ENCODE measurements at regions not wholly inside any gene's neighbourhood (a gene's known extent, or its start where the extent isn't known, plus 50 kb on each side); places are given as distances from the start of the nearest gene placed in this dataset.

- TF ChIP-seq, protein P1, sequence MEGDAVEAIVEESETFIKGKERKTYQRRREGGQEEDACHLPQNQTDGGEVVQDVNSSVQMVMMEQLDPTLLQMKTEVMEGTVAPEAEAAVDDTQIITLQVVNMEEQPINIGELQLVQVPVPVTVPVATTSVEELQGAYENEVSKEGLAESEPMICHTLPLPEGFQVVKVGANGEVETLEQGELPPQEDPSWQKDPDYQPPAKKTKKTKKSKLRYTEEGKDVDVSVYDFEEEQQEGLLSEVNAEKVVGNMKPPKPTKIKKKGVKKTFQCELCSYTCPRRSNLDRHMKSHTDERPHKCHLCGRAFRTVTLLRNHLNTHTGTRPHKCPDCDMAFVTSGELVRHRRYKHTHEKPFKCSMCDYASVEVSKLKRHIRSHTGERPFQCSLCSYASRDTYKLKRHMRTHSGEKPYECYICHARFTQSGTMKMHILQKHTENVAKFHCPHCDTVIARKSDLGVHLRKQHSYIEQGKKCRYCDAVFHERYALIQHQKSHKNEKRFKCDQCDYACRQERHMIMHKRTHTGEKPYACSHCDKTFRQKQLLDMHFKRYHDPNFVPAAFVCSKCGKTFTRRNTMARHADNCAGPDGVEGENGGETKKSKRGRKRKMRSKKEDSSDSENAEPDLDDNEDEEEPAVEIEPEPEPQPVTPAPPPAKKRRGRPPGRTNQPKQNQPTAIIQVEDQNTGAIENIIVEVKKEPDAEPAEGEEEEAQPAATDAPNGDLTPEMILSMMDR (IDR thresholded peaks at IDR 0.05), result no peak
- TF ChIP-seq POLR2A (IDR thresholded peaks at IDR 0.05), result no peak
Measured at GRCh38 chr15:93780073-93780472, 451.3 kb upstream of the MCTP2 start.
